ENCODE measurements at regions not wholly inside any gene's neighbourhood (a gene's known extent, or its start where the extent isn't known, plus 50 kb on each side); places are given as distances from the start of the nearest gene placed in this dataset.

DNA sequence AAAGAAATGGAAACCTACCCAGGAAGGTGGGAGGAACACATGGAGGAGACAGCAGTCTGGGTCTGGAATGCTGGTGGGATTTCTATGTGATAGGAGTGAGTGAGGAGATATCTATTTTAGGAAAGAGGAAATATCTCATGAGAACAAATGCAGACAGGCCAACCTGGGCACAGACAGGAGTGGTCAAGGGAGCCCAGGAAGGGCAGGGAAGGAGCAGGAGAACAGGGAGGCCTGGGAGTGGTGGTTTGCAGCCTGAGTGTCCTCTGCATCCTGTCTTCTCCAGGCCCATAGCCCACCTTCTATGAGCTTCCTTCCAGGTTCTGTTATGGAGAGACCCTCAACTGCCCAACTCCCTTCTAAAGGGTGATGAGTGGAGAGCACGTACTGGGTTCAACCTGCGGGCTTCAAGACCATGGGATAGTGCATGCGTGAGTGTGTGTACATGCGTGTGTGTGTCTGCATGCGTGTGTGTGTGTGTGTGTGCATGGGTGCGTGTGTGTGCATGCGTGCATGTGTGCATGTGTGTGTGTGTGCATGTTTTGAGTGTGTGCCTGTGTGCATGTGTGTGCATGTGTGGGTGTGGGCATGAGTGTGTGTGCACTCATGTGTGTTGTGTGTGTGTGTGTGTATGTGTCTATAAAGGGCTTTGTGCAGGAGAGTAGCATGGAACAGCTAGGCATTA is 200.1 kb downstream of the CXCL12 start:
- Histone ChIP-seq H3K9me3 (no peaks in the 10 kb centered on the region), H3K36me3 (ENCODE audit: control insufficient read depth, insufficient read depth, low read length) (no peaks in the 10 kb centered on the region), H3K4me1 (no peaks in the 10 kb centered on the region), H3K4me3 (ENCODE audit: low read depth, low read length) (no peak overlapping the region), H3K27me3 (replicated peaks; ENCODE audit: control insufficient read depth, insufficient read depth, low read length) (no peaks in the 10 kb centered on the region)
- CTCF ChIA-PET: interaction anchor here (0.7 kb wide), 1 partner anchor 45 kb away, joined by 3 read pairs; no protein-coding TSS in a partner anchor
- H3K36me3 Mint-ChIP-seq (ENCODE audit: insufficient read depth, unreplicated experiment): no peaks in the 10 kb centered on the region
- intact Hi-C loops (cut with micrococcal nuclease; ENCODE audit: unreplicated experiment): no loop called here
- TF ChIP-seq, protein P1, sequence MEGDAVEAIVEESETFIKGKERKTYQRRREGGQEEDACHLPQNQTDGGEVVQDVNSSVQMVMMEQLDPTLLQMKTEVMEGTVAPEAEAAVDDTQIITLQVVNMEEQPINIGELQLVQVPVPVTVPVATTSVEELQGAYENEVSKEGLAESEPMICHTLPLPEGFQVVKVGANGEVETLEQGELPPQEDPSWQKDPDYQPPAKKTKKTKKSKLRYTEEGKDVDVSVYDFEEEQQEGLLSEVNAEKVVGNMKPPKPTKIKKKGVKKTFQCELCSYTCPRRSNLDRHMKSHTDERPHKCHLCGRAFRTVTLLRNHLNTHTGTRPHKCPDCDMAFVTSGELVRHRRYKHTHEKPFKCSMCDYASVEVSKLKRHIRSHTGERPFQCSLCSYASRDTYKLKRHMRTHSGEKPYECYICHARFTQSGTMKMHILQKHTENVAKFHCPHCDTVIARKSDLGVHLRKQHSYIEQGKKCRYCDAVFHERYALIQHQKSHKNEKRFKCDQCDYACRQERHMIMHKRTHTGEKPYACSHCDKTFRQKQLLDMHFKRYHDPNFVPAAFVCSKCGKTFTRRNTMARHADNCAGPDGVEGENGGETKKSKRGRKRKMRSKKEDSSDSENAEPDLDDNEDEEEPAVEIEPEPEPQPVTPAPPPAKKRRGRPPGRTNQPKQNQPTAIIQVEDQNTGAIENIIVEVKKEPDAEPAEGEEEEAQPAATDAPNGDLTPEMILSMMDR (IDR thresholded peaks at IDR 0.05; ENCODE audit: insufficient read depth in 1 of 2, low read depth in 1 of 2, low read length in 1 of 2, severe bottlenecking in 1 of 2, unreplicated experiment in 1 of 2): no peak
- H3K4me3 Mint-ChIP-seq (ENCODE audit: unreplicated experiment): no peak overlapping the region
- no peaks in the 10 kb centered on the region for H3K9me3 Mint-ChIP-seq (ENCODE audit: unreplicated experiment)
- POLR2A ChIA-PET: no interaction called here
- no peak overlapping the region for H3K27ac Mint-ChIP-seq (ENCODE audit: unreplicated experiment)
- DNase-seq: no peak
- no peaks in the 10 kb centered on the region for H3K4me1 Mint-ChIP-seq (ENCODE audit: low read depth, unreplicated experiment)
- peaks cover 6% of the 10 kb centered on the region for H3K27me3 Mint-ChIP-seq (ENCODE audit: insufficient read depth, unreplicated experiment)
- no TSS peak for BruUV-seq (replicated peaks)

GRCh38 chr10:44183667-44184632 is 200.9 kb downstream of the CXCL12 start:
- no TSS peak for BruUV-seq (replicated peaks)
- Mint-ChIP-seq H3K4me3 (ENCODE audit: unreplicated experiment) (no peak overlapping the region), H3K4me1 (ENCODE audit: low read depth, unreplicated experiment) (no peaks in the 10 kb centered on the region), H3K27ac (ENCODE audit: unreplicated experiment) (no peak overlapping the region), H3K27me3 (ENCODE audit: insufficient read depth, unreplicated experiment) (peaks cover 6% of the 10 kb centered on the region), H3K9me3 (ENCODE audit: unreplicated experiment) (no peaks in the 10 kb centered on the region), H3K36me3 (ENCODE audit: insufficient read depth, unreplicated experiment) (no peaks in the 10 kb centered on the region)
- ChIA-PET CTCF (no interaction called here), POLR2A (no interaction called here)
- no peak overlapping the region for H3K4me3 ChIP-seq (ENCODE audit: low read depth, low read length)
- H3K4me1 ChIP-seq: no peaks in the 10 kb centered on the region
- TF ChIP-seq, protein P1 (IDR thresholded peaks at IDR 0.05; ENCODE audit: insufficient read depth in 1 of 2, low read depth in 1 of 2, low read length in 1 of 2, severe bottlenecking in 1 of 2, unreplicated experiment in 1 of 2): no peak
- H3K27me3 ChIP-seq (replicated peaks; ENCODE audit: control insufficient read depth, insufficient read depth, low read length): no peaks in the 10 kb centered on the region
- intact Hi-C loops (cut with micrococcal nuclease; ENCODE audit: unreplicated experiment): no loop called here
- H3K9me3 ChIP-seq: no peaks in the 10 kb centered on the region
- no peaks in the 10 kb centered on the region for H3K36me3 ChIP-seq (ENCODE audit: control insufficient read depth, insufficient read depth, low read length)
- no peak for DNase-seq

DNA sequence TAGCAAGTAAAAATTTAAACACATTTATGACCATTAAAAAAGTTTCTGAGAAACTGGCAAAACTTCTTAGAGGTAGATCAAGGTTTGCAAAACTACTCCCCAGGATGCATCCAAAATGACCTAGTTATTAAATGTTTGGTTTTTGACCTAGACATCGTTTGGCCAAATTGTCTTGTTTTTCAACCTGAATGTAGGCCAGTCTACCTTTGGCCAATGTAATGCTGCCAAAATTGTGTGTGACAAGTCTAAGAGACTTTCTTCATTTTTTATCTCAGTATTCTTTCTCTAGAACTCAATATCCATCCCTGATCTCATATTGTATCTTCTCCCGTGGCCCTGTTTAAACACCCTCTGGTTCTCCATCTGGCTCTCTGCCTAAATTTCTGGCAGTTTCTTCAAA is 202.0 kb downstream of the CXCL12 start:
- peaks cover 11% of the 10 kb centered on the region for H3K27me3 Mint-ChIP-seq (ENCODE audit: insufficient read depth, unreplicated experiment)
- POLR2A ChIA-PET: no interaction called here
- H3K27ac Mint-ChIP-seq (ENCODE audit: unreplicated experiment): no peak overlapping the region
- no peaks in the 10 kb centered on the region for H3K36me3 Mint-ChIP-seq (ENCODE audit: insufficient read depth, unreplicated experiment)
- H3K9me3 Mint-ChIP-seq (ENCODE audit: unreplicated experiment): no peaks in the 10 kb centered on the region
- TF ChIP-seq, protein P1 (IDR thresholded peaks at IDR 0.05; ENCODE audit: insufficient read depth in 1 of 2, low read depth in 1 of 2, low read length in 1 of 2, severe bottlenecking in 1 of 2, unreplicated experiment in 1 of 2): no peak
- CTCF ChIA-PET: no interaction called here
- Histone ChIP-seq H3K4me1 (no peaks in the 10 kb centered on the region), H3K4me3 (ENCODE audit: low read depth, low read length) (no peak overlapping the region), H3K9me3 (no peaks in the 10 kb centered on the region), H3K36me3 (ENCODE audit: control insufficient read depth, insufficient read depth, low read length) (no peaks in the 10 kb centered on the region), H3K27me3 (replicated peaks; ENCODE audit: control insufficient read depth, insufficient read depth, low read length) (no peaks in the 10 kb centered on the region)
- intact Hi-C loops (cut with micrococcal nuclease; ENCODE audit: unreplicated experiment): no loop called here
- H3K4me1 Mint-ChIP-seq (ENCODE audit: low read depth, unreplicated experiment): no peaks in the 10 kb centered on the region
- BruUV-seq (replicated peaks): no TSS peak
- no peak for DNase-seq
- no peak overlapping the region for H3K4me3 Mint-ChIP-seq (ENCODE audit: unreplicated experiment)
